Endodermal cell (in vitro differentiated cells): ENCODE measurements at regions not wholly inside any gene's neighbourhood (a gene's known extent, or its start where the extent isn't known, plus 50 kb on each side); places are given as distances from the start of the nearest gene placed in this dataset.

Source experiments
- DNase-seq: peaks from one replicate; pipeline ENCODE4 v3.0.0-alpha.2; 2017
- H3K27ac ChIP-seq: 2 replicates; pipeline ENCODE4 v1.5.1; 2013; ENCODE audit warnings: mild to moderate bottlenecking, low read depth, low read length, moderate library complexity
- H3K27me3 ChIP-seq: 2 replicates; pipeline ENCODE4 v1.6.1; 2013; ENCODE audit warnings: mild to moderate bottlenecking, low read length, moderate library complexity; ENCODE audit not compliant: insufficient read depth, control insufficient read depth, poor library complexity, severe bottlenecking
- H3K36me3 ChIP-seq: 2 replicates; pipeline ENCODE4 v1.7.0; 2013; ENCODE audit warnings: mild to moderate bottlenecking, low read length, moderate library complexity; ENCODE audit not compliant: control insufficient read depth, insufficient read depth
- H3K4me1 ChIP-seq: one replicate; pipeline ENCODE4 v1.7.0; 2013; ENCODE audit warnings: low read length; ENCODE audit not compliant: control insufficient read depth, insufficient read depth
- H3K4me3 ChIP-seq: 2 replicates; pipeline ENCODE4 v1.5.1; 2013; ENCODE audit warnings: mild to moderate bottlenecking, low read length, moderate library complexity
- H3K9ac ChIP-seq: 2 replicates; pipeline ENCODE4 v1.6.1; 2013; ENCODE audit warnings: mild to moderate bottlenecking, low read length, moderate library complexity; ENCODE audit not compliant: poor library complexity, severe bottlenecking; ENCODE audit errors: extremely low read depth
- H3K9me3 ChIP-seq: 2 replicates; pipeline ENCODE4 v1.6.1; 2013; ENCODE audit warnings: mild to moderate bottlenecking, low read length, moderate library complexity; ENCODE audit not compliant: control insufficient read depth
- H3K27ac Mint-ChIP-seq: 2 replicates; pipeline ENCODE4 v1.8.0; 2020; ENCODE audit warnings: mixed read lengths
- H3K27me3 Mint-ChIP-seq: 2 replicates; pipeline ENCODE4 v1.8.0; 2021; ENCODE audit warnings: mild to moderate bottlenecking, mixed read lengths; ENCODE audit not compliant: insufficient read depth
- H3K36me3 Mint-ChIP-seq: 2 replicates; pipeline ENCODE4 v1.8.0; 2020; ENCODE audit warnings: low read depth, mixed read lengths
- H3K4me1 Mint-ChIP-seq: 2 replicates; pipeline ENCODE4 v1.8.0; 2020; ENCODE audit warnings: mixed read lengths
- H3K4me3 Mint-ChIP-seq: 2 replicates; pipeline ENCODE4 v1.8.0; 2020; ENCODE audit warnings: mild to moderate bottlenecking, moderate library complexity, mixed read lengths
- H3K9me3 Mint-ChIP-seq: 2 replicates; pipeline ENCODE4 v1.8.0; 2020; ENCODE audit warnings: mild to moderate bottlenecking, mixed read lengths
- CTCF ChIP-seq: fragments of 200-600 bp; sonication (generic); conservative IDR thresholded peaks from 2 replicates; pipeline ENCODE4 v1.5.0; 2021; ENCODE audit warnings: antibody characterized with exemption, mild to moderate bottlenecking
- WGBS, 2 experiments: methylation state at CpG; one replicate each; pipeline versions ENCODE4 v1.1.5 to v1.1.7; 2013; ENCODE audit warnings: missing lambda C conversion rate in 2 of 2, mixed read lengths in 1 of 2; ENCODE audit not compliant: insufficient coverage in 1 of 2, insufficient read length in 1 of 2; 5-methylcytosine and 5-hydroxymethylcytosine counted together

GRCh38 chr2:48026865-48027264 is 120.6 kb upstream of the FBXO11 start:
- Histone ChIP-seq H3K36me3 (no peaks in the 10 kb centered on the region), H3K4me3 (no peak overlapping the region), H3K27me3 (no peaks in the 10 kb centered on the region), H3K27ac (no peak overlapping the region), H3K9me3 (no peaks in the 10 kb centered on the region), H3K9ac (no peak overlapping the region), H3K4me1 (no peaks in the 10 kb centered on the region)
- TF ChIP-seq CTCF = no peak
- WGBS, 2 experiments = 81% methylated on average over 1 of the region's 1 CpG; no CpG with 5 or more reads in 1 of the 2 experiments
- Mint-ChIP-seq H3K27me3 (no peaks in the 10 kb centered on the region), H3K4me1 (peaks cover 8% of the 10 kb centered on the region), H3K9me3 (no peaks in the 10 kb centered on the region), H3K4me3 (no peak overlapping the region), H3K27ac (no peak overlapping the region), H3K36me3 (no peaks in the 10 kb centered on the region)
- DNase-seq = no peak

DNA sequence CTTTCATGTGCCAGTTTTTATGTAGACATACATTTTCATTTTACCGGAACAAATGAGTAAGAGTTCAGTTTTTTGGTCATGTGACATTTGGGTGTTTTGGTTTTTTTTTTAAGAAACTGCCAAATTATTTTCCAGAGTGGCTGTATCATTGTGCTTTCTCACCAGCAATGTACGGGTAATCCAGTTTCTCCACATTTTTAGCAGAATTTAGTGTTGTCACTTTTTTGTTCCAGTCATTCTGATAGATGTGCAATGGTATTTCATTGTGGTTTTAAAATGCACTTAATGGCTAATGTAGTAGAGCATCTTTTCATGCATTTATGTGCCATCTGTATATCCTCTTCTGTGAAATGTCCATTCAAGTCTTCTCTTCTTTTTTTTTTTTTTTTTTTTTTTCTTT is 126.5 kb upstream of the FBXO11 start:
- H3K9ac ChIP-seq = no peak overlapping the region
- H3K27me3 ChIP-seq = no peaks in the 10 kb centered on the region
- H3K27ac ChIP-seq = no peak overlapping the region
- Mint-ChIP-seq H3K27ac (no peak overlapping the region), H3K4me1 (no peaks in the 10 kb centered on the region), H3K27me3 (no peaks in the 10 kb centered on the region), H3K36me3 (no peaks in the 10 kb centered on the region), H3K9me3 (no peaks in the 10 kb centered on the region), H3K4me3 (no peak overlapping the region)
- no peaks in the 10 kb centered on the region for H3K9me3 ChIP-seq
- no peak overlapping the region for H3K4me3 ChIP-seq
- whole genome bisulfite sequencing, 2 experiments = 94 to 100% methylated on average over 1 to 2 of the region's 2 CpGs
- H3K36me3 ChIP-seq = no peaks in the 10 kb centered on the region
- TF ChIP-seq CTCF = no peak
- DNase-seq = no peak
- no peaks in the 10 kb centered on the region for H3K4me1 ChIP-seq

GRCh38 chr2:48034295-48034694 is 128.0 kb upstream of the FBXO11 start:
- Histone ChIP-seq H3K9ac (no peak overlapping the region), H3K4me3 (no peak overlapping the region), H3K27ac (no peak overlapping the region), H3K36me3 (no peaks in the 10 kb centered on the region), H3K9me3 (no peaks in the 10 kb centered on the region), H3K27me3 (no peaks in the 10 kb centered on the region), H3K4me1 (no peaks in the 10 kb centered on the region)
- Mint-ChIP-seq H3K9me3 (no peaks in the 10 kb centered on the region), H3K36me3 (no peaks in the 10 kb centered on the region), H3K27ac (no peak overlapping the region), H3K27me3 (no peaks in the 10 kb centered on the region), H3K4me1 (no peaks in the 10 kb centered on the region), H3K4me3 (no peak overlapping the region)
- no peak for DNase-seq
- no peak for TF ChIP-seq CTCF
